ENCODE measurements at regions not wholly inside any gene's neighbourhood (a gene's known extent, or its start where the extent isn't known, plus 50 kb on each side); places are given as distances from the start of the nearest gene placed in this dataset.

GRCh38 chr4:108264693-108265092 lies 96.0 kb upstream of the LEF1 start:
- TF ChIP-seq, protein P1, sequence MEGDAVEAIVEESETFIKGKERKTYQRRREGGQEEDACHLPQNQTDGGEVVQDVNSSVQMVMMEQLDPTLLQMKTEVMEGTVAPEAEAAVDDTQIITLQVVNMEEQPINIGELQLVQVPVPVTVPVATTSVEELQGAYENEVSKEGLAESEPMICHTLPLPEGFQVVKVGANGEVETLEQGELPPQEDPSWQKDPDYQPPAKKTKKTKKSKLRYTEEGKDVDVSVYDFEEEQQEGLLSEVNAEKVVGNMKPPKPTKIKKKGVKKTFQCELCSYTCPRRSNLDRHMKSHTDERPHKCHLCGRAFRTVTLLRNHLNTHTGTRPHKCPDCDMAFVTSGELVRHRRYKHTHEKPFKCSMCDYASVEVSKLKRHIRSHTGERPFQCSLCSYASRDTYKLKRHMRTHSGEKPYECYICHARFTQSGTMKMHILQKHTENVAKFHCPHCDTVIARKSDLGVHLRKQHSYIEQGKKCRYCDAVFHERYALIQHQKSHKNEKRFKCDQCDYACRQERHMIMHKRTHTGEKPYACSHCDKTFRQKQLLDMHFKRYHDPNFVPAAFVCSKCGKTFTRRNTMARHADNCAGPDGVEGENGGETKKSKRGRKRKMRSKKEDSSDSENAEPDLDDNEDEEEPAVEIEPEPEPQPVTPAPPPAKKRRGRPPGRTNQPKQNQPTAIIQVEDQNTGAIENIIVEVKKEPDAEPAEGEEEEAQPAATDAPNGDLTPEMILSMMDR (IDR thresholded peaks at IDR 0.05): no peak
- no peak overlapping the region for H3K4me3 ChIP-seq (replicated peaks in 1 of 3; ENCODE audit: low read depth in 2 of 3, low read length in 3 of 3)
- no peaks in the 10 kb centered on the region for H3K27me3 Mint-ChIP-seq (ENCODE audit: low read depth in 3 of 3)
- no peak overlapping the region for H3K27ac ChIP-seq (ENCODE audit: low read depth in 1 of 2, low read length in 2 of 2)
- no peaks in the 10 kb centered on the region for H3K36me3 Mint-ChIP-seq
- intact Hi-C loops (cut with micrococcal nuclease): no loop called here
- H3K27ac Mint-ChIP-seq: no peak overlapping the region
- no peaks in the 10 kb centered on the region for H3K36me3 ChIP-seq (replicated peaks in 1 of 2; ENCODE audit: control insufficient read depth in 1 of 2, insufficient read depth in 2 of 2, low read length in 2 of 2)
- no peak overlapping the region for H3K4me3 Mint-ChIP-seq
- H3K9me3 Mint-ChIP-seq: peaks cover 0 to 2% (median 2%) of the 10 kb centered on the region in 7 donors
- WGBS (ENCODE audit: insufficient coverage): 67% methylated on average over 1 of the region's 4 CpGs
- H2AFZ ChIP-seq (ENCODE audit: insufficient read depth, low read depth, low read length, poor library complexity, severe bottlenecking): no peak overlapping the region
- H3K4me2 ChIP-seq (replicated peaks; ENCODE audit: extremely low read depth, low read length, poor library complexity, severe bottlenecking): no peak overlapping the region
- H3K9me3 ChIP-seq (replicated peaks in 1 of 2; ENCODE audit: control insufficient read depth in 1 of 2, insufficient read depth in 1 of 2, low read length in 2 of 2): no peaks in the 10 kb centered on the region
- H3K27me3 ChIP-seq (ENCODE audit: control insufficient read depth in 2 of 2, insufficient read depth in 2 of 2, low read length in 2 of 2): no peaks in the 10 kb centered on the region
- H3K4me1 Mint-ChIP-seq: no peaks in the 10 kb centered on the region
- no peaks in the 10 kb centered on the region for H4K20me1 ChIP-seq (ENCODE audit: insufficient read depth, low read length)
- H3K9ac ChIP-seq (ENCODE audit: insufficient read depth, low read length, poor library complexity, severe bottlenecking): no peak overlapping the region
- no peaks in the 10 kb centered on the region for H3K4me1 ChIP-seq (ENCODE audit: control insufficient read depth in 1 of 2, insufficient read depth in 2 of 2, low read length in 2 of 2)
- H3K79me2 ChIP-seq (ENCODE audit: insufficient read depth, low read length): no peaks in the 10 kb centered on the region
- no peak for DNase-seq

DNA sequence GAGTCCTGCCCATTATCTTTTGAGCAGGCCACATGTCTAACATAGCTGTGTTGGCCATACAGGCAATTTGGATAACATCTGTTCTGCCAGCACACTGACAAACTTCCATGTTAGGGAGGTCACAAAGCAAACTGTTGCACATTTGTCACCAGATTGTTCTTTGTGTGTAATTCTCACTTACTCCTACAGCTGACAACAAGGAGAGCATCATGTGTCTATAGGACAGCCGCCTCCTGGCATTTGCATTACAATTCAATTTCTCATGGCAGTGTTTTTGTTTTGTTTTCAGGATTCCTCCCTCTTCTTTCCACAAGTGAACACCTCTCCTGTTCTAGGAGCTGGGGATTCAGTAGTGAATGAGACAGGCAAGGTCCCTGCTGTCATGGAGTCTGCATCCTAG lies 94.3 kb upstream of the LEF1 start:
- no CpG with 5 or more reads among the region's 1 CpG for WGBS (ENCODE audit: insufficient coverage)
- H2AFZ ChIP-seq (ENCODE audit: insufficient read depth, low read depth, low read length, poor library complexity, severe bottlenecking): no peak overlapping the region
- H3K4me1 ChIP-seq (ENCODE audit: control insufficient read depth in 1 of 2, insufficient read depth in 2 of 2, low read length in 2 of 2): no peaks in the 10 kb centered on the region
- no peak overlapping the region for H3K4me3 ChIP-seq (replicated peaks in 1 of 3; ENCODE audit: low read depth in 2 of 3, low read length in 3 of 3)
- H3K4me1 Mint-ChIP-seq: no peaks in the 10 kb centered on the region
- H3K4me2 ChIP-seq (replicated peaks; ENCODE audit: extremely low read depth, low read length, poor library complexity, severe bottlenecking): no peak overlapping the region
- H3K27ac ChIP-seq (ENCODE audit: low read depth in 1 of 2, low read length in 2 of 2): no peak overlapping the region
- H3K79me2 ChIP-seq (ENCODE audit: insufficient read depth, low read length): no peaks in the 10 kb centered on the region
- intact Hi-C loops (cut with micrococcal nuclease): no loop called here
- H3K27me3 Mint-ChIP-seq (ENCODE audit: low read depth in 3 of 3): no peaks in the 10 kb centered on the region
- no peak overlapping the region for H3K9ac ChIP-seq (ENCODE audit: insufficient read depth, low read length, poor library complexity, severe bottlenecking)
- TF ChIP-seq, protein P1 (IDR thresholded peaks at IDR 0.05): no peak
- no peak overlapping the region for H3K4me3 Mint-ChIP-seq
- peaks cover 0 to 4% (median 2%) of the 10 kb centered on the region in 7 donors for H3K9me3 Mint-ChIP-seq
- peaks cover 0 to 3% of the 10 kb centered on the region in 2 donors for H3K9me3 ChIP-seq (replicated peaks in 1 of 2; ENCODE audit: control insufficient read depth in 1 of 2, insufficient read depth in 1 of 2, low read length in 2 of 2)
- no peak for DNase-seq
- H3K27me3 ChIP-seq (ENCODE audit: control insufficient read depth in 2 of 2, insufficient read depth in 2 of 2, low read length in 2 of 2): no peaks in the 10 kb centered on the region
- H3K27ac Mint-ChIP-seq: no peak overlapping the region
- H3K36me3 ChIP-seq (replicated peaks in 1 of 2; ENCODE audit: control insufficient read depth in 1 of 2, insufficient read depth in 2 of 2, low read length in 2 of 2): no peaks in the 10 kb centered on the region
- no peaks in the 10 kb centered on the region for H4K20me1 ChIP-seq (ENCODE audit: insufficient read depth, low read length)
- H3K36me3 Mint-ChIP-seq: no peaks in the 10 kb centered on the region
